ENCODE measurements at regions not wholly inside any gene's neighbourhood (a gene's known extent, or its start where the extent isn't known, plus 50 kb on each side); places are given as distances from the start of the nearest gene placed in this dataset.

DNA sequence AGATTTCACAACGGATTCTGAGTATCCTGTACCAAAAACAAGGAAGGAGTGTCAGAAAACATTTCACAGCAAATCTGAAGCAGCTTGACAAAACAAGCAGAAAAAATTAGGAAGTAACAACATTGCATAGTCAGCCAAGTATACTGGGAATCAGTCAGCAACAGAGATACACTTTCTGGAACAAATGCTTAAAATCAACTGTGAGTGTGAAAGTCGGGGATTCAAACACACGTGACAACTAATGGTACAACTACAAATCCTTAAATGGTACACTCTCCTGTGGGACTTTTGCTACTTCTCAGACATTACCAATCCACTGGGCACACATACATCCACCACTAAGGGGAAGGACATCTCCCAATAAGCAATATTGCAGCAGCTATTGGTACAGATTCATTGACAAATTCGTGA is 296.6 kb upstream of the MME start:
- Histone ChIP-seq H3K79me1 (ENCODE audit: low read length) (no peaks in the 10 kb centered on the region), H3K4me1 (ENCODE audit: control insufficient read depth, low read depth, low read length) (no peaks in the 10 kb centered on the region), H2BK120ac (ENCODE audit: low read depth, low read length) (no peak overlapping the region), H3K36me3 (ENCODE audit: control insufficient read depth, insufficient read depth, low read length) (no peaks in the 10 kb centered on the region), H2BK15ac (replicated peaks; ENCODE audit: low read depth) (no peak overlapping the region), H3K23ac (ENCODE audit: low read length) (no peak overlapping the region), H3K18ac (ENCODE audit: low read length) (no peak overlapping the region), H3K27me3 (ENCODE audit: insufficient read depth, low read length, poor library complexity) (peaks cover 2% of the 10 kb centered on the region), H3K4me3 (ENCODE audit: low read length) (no peak overlapping the region), H2BK5ac (ENCODE audit: low read length) (no peak overlapping the region), H4K8ac (ENCODE audit: low read depth, low read length) (no peak overlapping the region), H3K79me2 (ENCODE audit: control insufficient read depth, insufficient read depth, low read length) (no peaks in the 10 kb centered on the region), H3K4ac (ENCODE audit: low read depth, low read length) (no peak overlapping the region), H3K27ac (ENCODE audit: low read depth, low read length) (no peak overlapping the region), H3K9ac (ENCODE audit: low read length) (no peak overlapping the region), H3K4me2 (ENCODE audit: low read length) (no peak overlapping the region), H2AK5ac (ENCODE audit: low read length) (no peak overlapping the region), H3K56ac (ENCODE audit: low read length) (no peak overlapping the region), H4K5ac (ENCODE audit: low read length) (no peak overlapping the region)
- no peak for DNase-seq
- no CpG with 5 or more reads among the region's 4 CpGs for WGBS (ENCODE audit: extremely low coverage, insufficient coverage, low lambda C conversion rate)

- Histone ChIP-seq H3K36me3 (ENCODE audit: control insufficient read depth, insufficient read depth, low read length) (no peaks in the 10 kb centered on the region), H3K18ac (ENCODE audit: low read length) (no peak overlapping the region), H3K27ac (ENCODE audit: low read depth, low read length) (no peak overlapping the region), H3K4me2 (ENCODE audit: low read length) (no peak overlapping the region), H3K27me3 (ENCODE audit: insufficient read depth, low read length, poor library complexity) (peaks cover 2% of the 10 kb centered on the region), H3K9ac (ENCODE audit: low read length) (no peak overlapping the region), H2BK5ac (ENCODE audit: low read length) (no peak overlapping the region), H3K4me1 (ENCODE audit: control insufficient read depth, low read depth, low read length) (no peaks in the 10 kb centered on the region), H2AK5ac (ENCODE audit: low read length) (no peak overlapping the region), H3K4ac (ENCODE audit: low read depth, low read length) (no peak overlapping the region), H2BK15ac (replicated peaks; ENCODE audit: low read depth) (no peak overlapping the region), H3K56ac (ENCODE audit: low read length) (no peak overlapping the region), H4K5ac (ENCODE audit: low read length) (no peak overlapping the region), H4K8ac (ENCODE audit: low read depth, low read length) (no peak overlapping the region), H2BK120ac (ENCODE audit: low read depth, low read length) (no peak overlapping the region), H3K4me3 (ENCODE audit: low read length) (no peak overlapping the region), H3K23ac (ENCODE audit: low read length) (no peak overlapping the region), H3K79me2 (ENCODE audit: control insufficient read depth, insufficient read depth, low read length) (no peaks in the 10 kb centered on the region), H3K79me1 (ENCODE audit: low read length) (no peaks in the 10 kb centered on the region)
- no CpG with 5 or more reads among the region's 3 CpGs for WGBS (ENCODE audit: extremely low coverage, insufficient coverage, low lambda C conversion rate)
- DNase-seq = no peak
Observed at GRCh38 chr3:154783061-154783460, 297.1 kb upstream of the MME start.

DNA sequence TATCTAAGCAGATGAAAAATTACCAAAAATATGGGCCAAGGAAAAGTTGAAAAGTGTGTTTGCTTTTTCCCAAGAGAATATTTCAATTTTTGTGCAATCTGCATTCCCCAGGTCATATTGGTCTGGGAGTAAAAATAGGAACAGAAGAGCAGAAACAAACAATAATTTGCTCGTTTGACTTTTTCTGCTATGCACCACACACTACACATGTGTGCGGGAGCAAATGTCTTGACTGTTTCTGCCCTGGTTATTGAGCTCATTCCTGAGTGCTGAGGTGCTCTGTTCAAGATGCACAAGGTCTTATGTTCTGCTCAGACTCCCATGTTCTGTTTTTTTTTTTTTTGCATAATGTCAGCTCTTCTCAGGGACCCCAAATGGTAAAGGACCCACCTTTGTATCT is 298.0 kb upstream of the MME start:
- Histone ChIP-seq H3K9ac (ENCODE audit: low read length) (no peak overlapping the region), H3K79me2 (ENCODE audit: control insufficient read depth, insufficient read depth, low read length) (no peaks in the 10 kb centered on the region), H3K27me3 (ENCODE audit: insufficient read depth, low read length, poor library complexity) (peaks cover 2% of the 10 kb centered on the region), H3K4me3 (ENCODE audit: low read length) (no peak overlapping the region), H3K23ac (ENCODE audit: low read length) (no peak overlapping the region), H3K27ac (ENCODE audit: low read depth, low read length) (no peak overlapping the region), H4K5ac (ENCODE audit: low read length) (no peak overlapping the region), H2AK5ac (ENCODE audit: low read length) (no peak overlapping the region), H3K18ac (ENCODE audit: low read length) (no peak overlapping the region), H3K4me1 (ENCODE audit: control insufficient read depth, low read depth, low read length) (no peaks in the 10 kb centered on the region), H4K8ac (ENCODE audit: low read depth, low read length) (no peak overlapping the region), H3K56ac (ENCODE audit: low read length) (no peak overlapping the region), H3K4ac (ENCODE audit: low read depth, low read length) (no peak overlapping the region), H2BK5ac (ENCODE audit: low read length) (no peak overlapping the region), H3K4me2 (ENCODE audit: low read length) (no peak overlapping the region), H3K36me3 (ENCODE audit: control insufficient read depth, insufficient read depth, low read length) (no peaks in the 10 kb centered on the region), H3K79me1 (ENCODE audit: low read length) (no peaks in the 10 kb centered on the region), H2BK120ac (ENCODE audit: low read depth, low read length) (no peak overlapping the region), H2BK15ac (replicated peaks; ENCODE audit: low read depth) (no peak overlapping the region)
- no peak for DNase-seq
- no CpG with 5 or more reads among the region's 2 CpGs for WGBS (ENCODE audit: extremely low coverage, insufficient coverage, low lambda C conversion rate)

DNA sequence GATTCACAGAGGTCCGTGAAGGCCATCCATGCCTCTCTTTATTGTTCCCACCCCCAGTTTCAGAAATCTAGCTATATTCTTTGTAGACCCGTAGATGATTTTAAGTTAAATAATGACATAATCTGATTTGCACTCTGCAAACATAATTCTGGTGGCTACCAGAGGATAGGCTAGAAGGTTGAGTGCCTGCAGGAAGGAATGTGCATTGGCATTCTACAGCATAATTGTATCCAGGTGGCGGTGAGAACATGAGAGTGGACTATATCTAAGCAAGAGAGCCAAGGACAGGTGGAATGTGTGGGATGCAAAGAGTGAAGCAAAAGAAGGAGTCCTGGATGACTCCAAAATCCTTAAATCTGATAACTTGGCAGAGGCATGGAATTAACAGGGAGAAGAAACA is 298.5 kb upstream of the MME start:
- Histone ChIP-seq H3K79me2 (ENCODE audit: control insufficient read depth, insufficient read depth, low read length) (no peaks in the 10 kb centered on the region), H3K18ac (ENCODE audit: low read length) (no peak overlapping the region), H2BK15ac (replicated peaks; ENCODE audit: low read depth) (no peak overlapping the region), H3K4me1 (ENCODE audit: control insufficient read depth, low read depth, low read length) (no peaks in the 10 kb centered on the region), H3K36me3 (ENCODE audit: control insufficient read depth, insufficient read depth, low read length) (no peaks in the 10 kb centered on the region), H3K79me1 (ENCODE audit: low read length) (no peaks in the 10 kb centered on the region), H3K4me3 (ENCODE audit: low read length) (no peak overlapping the region), H3K27me3 (ENCODE audit: insufficient read depth, low read length, poor library complexity) (peaks cover 2% of the 10 kb centered on the region), H3K56ac (ENCODE audit: low read length) (no peak overlapping the region), H3K23ac (ENCODE audit: low read length) (no peak overlapping the region), H4K8ac (ENCODE audit: low read depth, low read length) (no peak overlapping the region), H3K27ac (ENCODE audit: low read depth, low read length) (no peak overlapping the region), H3K4me2 (ENCODE audit: low read length) (no peak overlapping the region), H2AK5ac (ENCODE audit: low read length) (no peak overlapping the region), H3K9ac (ENCODE audit: low read length) (no peak overlapping the region), H2BK120ac (ENCODE audit: low read depth, low read length) (peak overlapping the region; percentile 45), H2BK5ac (ENCODE audit: low read length) (no peak overlapping the region), H3K4ac (ENCODE audit: low read depth, low read length) (no peak overlapping the region), H4K5ac (ENCODE audit: low read length) (no peak overlapping the region)
- peak; percentile 12 for DNase-seq
- WGBS (ENCODE audit: extremely low coverage, insufficient coverage, low lambda C conversion rate) = no CpG with 5 or more reads among the region's 3 CpGs

GRCh38 chr3:154780263-154780662 is 299.9 kb upstream of the MME start:
- Histone ChIP-seq H2BK120ac (ENCODE audit: low read depth, low read length) (no peak overlapping the region), H4K5ac (ENCODE audit: low read length) (no peak overlapping the region), H3K27me3 (ENCODE audit: insufficient read depth, low read length, poor library complexity) (peaks cover 2% of the 10 kb centered on the region), H3K56ac (ENCODE audit: low read length) (no peak overlapping the region), H3K27ac (ENCODE audit: low read depth, low read length) (no peak overlapping the region), H3K18ac (ENCODE audit: low read length) (no peak overlapping the region), H3K4me3 (ENCODE audit: low read length) (no peak overlapping the region), H4K8ac (ENCODE audit: low read depth, low read length) (no peak overlapping the region), H3K9ac (ENCODE audit: low read length) (no peak overlapping the region), H3K79me2 (ENCODE audit: control insufficient read depth, insufficient read depth, low read length) (no peaks in the 10 kb centered on the region), H3K4ac (ENCODE audit: low read depth, low read length) (no peak overlapping the region), H3K23ac (ENCODE audit: low read length) (no peak overlapping the region), H3K4me1 (ENCODE audit: control insufficient read depth, low read depth, low read length) (no peaks in the 10 kb centered on the region), H3K36me3 (ENCODE audit: control insufficient read depth, insufficient read depth, low read length) (no peaks in the 10 kb centered on the region), H2AK5ac (ENCODE audit: low read length) (no peak overlapping the region), H3K79me1 (ENCODE audit: low read length) (no peaks in the 10 kb centered on the region), H2BK5ac (ENCODE audit: low read length) (no peak overlapping the region), H3K4me2 (ENCODE audit: low read length) (no peak overlapping the region), H2BK15ac (replicated peaks; ENCODE audit: low read depth) (no peak overlapping the region)
- peak; percentile 53 for DNase-seq
- WGBS (ENCODE audit: extremely low coverage, insufficient coverage, low lambda C conversion rate) = no CpG with 5 or more reads among the region's 1 CpG

DNA sequence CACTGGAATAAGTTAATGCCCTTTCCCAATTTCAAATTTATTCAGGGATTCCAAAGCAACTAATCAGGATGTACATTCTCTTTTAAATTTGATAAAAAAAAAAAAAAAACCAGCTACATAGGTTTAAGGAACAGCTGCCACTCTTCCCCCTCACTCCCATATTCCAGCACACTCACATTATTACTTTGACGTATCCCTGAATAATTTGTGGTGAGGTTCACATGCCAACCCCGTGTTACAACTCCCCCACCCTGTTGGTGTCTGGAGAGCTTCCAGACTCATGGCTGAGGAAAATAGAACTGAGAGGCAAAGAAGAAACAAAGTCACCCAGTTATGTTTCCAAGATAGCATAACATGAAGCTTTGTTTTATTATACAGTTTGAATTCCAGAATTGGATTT is 300.5 kb upstream of the MME start:
- H3K79me2 ChIP-seq (ENCODE audit: control insufficient read depth, insufficient read depth, low read length) = no peaks in the 10 kb centered on the region
- no peak overlapping the region for H3K9ac ChIP-seq (ENCODE audit: low read length)
- H2AK5ac ChIP-seq (ENCODE audit: low read length) = no peak overlapping the region
- H3K79me1 ChIP-seq (ENCODE audit: low read length) = no peaks in the 10 kb centered on the region
- no peak overlapping the region for H2BK5ac ChIP-seq (ENCODE audit: low read length)
- no peak overlapping the region for H4K5ac ChIP-seq (ENCODE audit: low read length)
- H3K23ac ChIP-seq (ENCODE audit: low read length) = no peak overlapping the region
- no peak overlapping the region for H4K8ac ChIP-seq (ENCODE audit: low read depth, low read length)
- H2BK120ac ChIP-seq (ENCODE audit: low read depth, low read length) = no peak overlapping the region
- peaks cover 2% of the 10 kb centered on the region for H3K27me3 ChIP-seq (ENCODE audit: insufficient read depth, low read length, poor library complexity)
- no peak overlapping the region for H3K4me3 ChIP-seq (ENCODE audit: low read length)
- no peaks in the 10 kb centered on the region for H3K36me3 ChIP-seq (ENCODE audit: control insufficient read depth, insufficient read depth, low read length)
- WGBS (ENCODE audit: extremely low coverage, insufficient coverage, low lambda C conversion rate) = no CpG with 5 or more reads among the region's 2 CpGs
- no peak overlapping the region for H3K4me2 ChIP-seq (ENCODE audit: low read length)
- H3K4ac ChIP-seq (ENCODE audit: low read depth, low read length) = no peak overlapping the region
- H3K18ac ChIP-seq (ENCODE audit: low read length) = no peak overlapping the region
- no peak overlapping the region for H3K56ac ChIP-seq (ENCODE audit: low read length)
- H2BK15ac ChIP-seq (replicated peaks; ENCODE audit: low read depth) = no peak overlapping the region
- no peak overlapping the region for H3K27ac ChIP-seq (ENCODE audit: low read depth, low read length)
- no peaks in the 10 kb centered on the region for H3K4me1 ChIP-seq (ENCODE audit: control insufficient read depth, low read depth, low read length)
- DNase-seq = no peak
